GM21576 (cell line): ENCODE measurements at regions not wholly inside any gene's neighbourhood (a gene's known extent, or its start where the extent isn't known, plus 50 kb on each side); places are given as distances from the start of the nearest gene placed in this dataset.

Experiments used
- ATAC-seq: cut with Tn5 transposase; IDR thresholded peaks from one replicate; pipeline ENCODE4 v1.9.1; 2021; ENCODE audit warnings: mild to moderate bottlenecking, moderate library complexity; ENCODE audit not compliant: unreplicated experiment

- no peak for ATAC-seq
These were observed 126.1 kb downstream of the ESM1 start for GRCh38 chr5:54859316-54859715.

GRCh38 chr5:54854883-54855581, 130.4 kb downstream of the ESM1 start:
- ATAC-seq = no peak

GRCh38 chr5:54852007-54852406, 133.4 kb downstream of the ESM1 start:
- no peak for ATAC-seq

GRCh38 chr5:54851449-54851848, 133.9 kb downstream of the ESM1 start:
- no peak for ATAC-seq

GRCh38 chr5:54848581-54848980, 136.8 kb downstream of the ESM1 start:
- ATAC-seq = no peak

GRCh38 chr5:54845567-54845941, 139.8 kb downstream of the ESM1 start:
- no peak for ATAC-seq

GRCh38 chr5:54844905-54845566, 140.4 kb downstream of the ESM1 start:
- no peak for ATAC-seq

- no peak for ATAC-seq
These were observed 141.1 kb downstream of the ESM1 start for GRCh38 chr5:54844266-54844665.

GRCh38 chr5:54841481-54841880, 143.9 kb downstream of the ESM1 start:
- ATAC-seq = no peak

GRCh38 chr5:54838843-54839242, 146.6 kb downstream of the ESM1 start:
- ATAC-seq = no peak

- ATAC-seq = no peak
These were observed 147.4 kb downstream of the ESM1 start for GRCh38 chr5:54837981-54838380.

GRCh38 chr5:54837093-54837492, 148.3 kb downstream of the ESM1 start:
- ATAC-seq = no peak

- no peak for ATAC-seq
These were observed 149.7 kb downstream of the ESM1 start for GRCh38 chr5:54835647-54836046.

- ATAC-seq = no peak
These were observed 151.1 kb downstream of the ESM1 start for GRCh38 chr5:54834121-54834842.

- ATAC-seq = no peak
These were observed 151.8 kb downstream of the ESM1 start for GRCh38 chr5:54833590-54833989.

- no peak for ATAC-seq
These were observed 152.5 kb downstream of the ESM1 start for GRCh38 chr5:54832858-54833257.

GRCh38 chr5:54832045-54832444, 153.3 kb downstream of the ESM1 start:
- ATAC-seq = no peak

GRCh38 chr5:54831233-54831632, 154.2 kb downstream of the ESM1 start:
- no peak for ATAC-seq

GRCh38 chr5:54829676-54830535, 155.5 kb downstream of the ESM1 start:
- ATAC-seq = no peak

- ATAC-seq = no peak
These were observed 156.3 kb downstream of the ESM1 start for GRCh38 chr5:54829102-54829501.

GRCh38 chr5:54828151-54828550, 157.2 kb downstream of the ESM1 start:
- no peak for ATAC-seq
